HEK293 (cell line): ENCODE measurements at regions not wholly inside any gene's neighbourhood (a gene's known extent, or its start where the extent isn't known, plus 50 kb on each side); places are given as distances from the start of the nearest gene placed in this dataset.

Source experiments
- CTCF ChIA-PET: fragments of 350-600 bp; formaldehyde crosslinking; extraction: SDS; loops from one replicate; lab custom pipeline; 2021; ENCODE audit warnings: antibody characterized with exemption; lab: Yijun Ruan, JAX
- POLR2A ChIA-PET: fragments of 300-600 bp; formaldehyde crosslinking; extraction: SDS; loops from one replicate; lab custom pipeline; 2020; ENCODE audit warnings: antibody characterized with exemption, inconsistent platforms; lab: Yijun Ruan, JAX
- H3K27ac ChIP-seq: fragments of 200-500 bp; sonication (Bioruptor generic); 2 replicates; pipeline ENCODE4 v1.5.1; 2014; ENCODE audit warnings: low read depth, low read length, control low read depth, inconsistent platforms; ENCODE audit errors: extremely low read depth
- H3K36me3 ChIP-seq, 2 experiments: fragments of 200-500 bp in 1 of 2; sonication (Bioruptor generic) in 1 of 2; 1 replicate in 1 of 2; 2 replicates in 1 of 2; pipeline ENCODE4 v1.5.1; 2014 to 2017; ENCODE audit warnings: inconsistent platforms in 2 of 2, low read length in 2 of 2; ENCODE audit not compliant: control insufficient read depth in 2 of 2, insufficient read depth in 1 of 2
- H3K4me1 ChIP-seq: fragments of 200-500 bp; sonication (Bioruptor generic); 2 replicates; pipeline ENCODE4 v1.5.1; 2014; ENCODE audit warnings: mild to moderate bottlenecking, low read length, inconsistent platforms; ENCODE audit not compliant: control insufficient read depth, insufficient read depth
- H3K4me3 ChIP-seq: 2 replicates; pipeline ENCODE4 v1.5.1; 2011; ENCODE audit warnings: low read depth, mild to moderate bottlenecking, control low read depth, low read length, moderate library complexity
- H3K9me3 ChIP-seq: fragments of 200-500 bp; sonication (Bioruptor generic); 2 replicates; pipeline ENCODE4 v1.5.1; 2014; ENCODE audit warnings: low read depth, low read length, inconsistent platforms; ENCODE audit not compliant: control insufficient read depth, insufficient read depth
- AEBP2 ChIP-seq: fragments of 450-650 bp; formaldehyde crosslinking; IDR thresholded peaks from 2 replicates; pipeline ENCODE4 v1.5.1; 2016; ENCODE audit warnings: missing biosample characterization, missing genetic modification characterization, borderline replicate concordance
- KLF16 ChIP-seq: fragments of 450-650 bp; formaldehyde crosslinking; IDR thresholded peaks from 2 replicates; pipeline ENCODE4 v1.5.1; 2017; ENCODE audit warnings: missing biosample characterization, missing genetic modification characterization
- PATZ1 ChIP-seq: fragments of 450-650 bp; formaldehyde crosslinking; IDR thresholded peaks from 2 replicates; pipeline ENCODE4 v1.5.1; 2016; ENCODE audit warnings: missing biosample characterization, missing genetic modification characterization
- PRDM1 ChIP-seq: fragments of 450-650 bp; formaldehyde crosslinking; IDR thresholded peaks from 2 replicates; pipeline ENCODE4; 2016; ENCODE audit warnings: missing biosample characterization, missing genetic modification characterization
- PRDM2 ChIP-seq: fragments of 450-650 bp; formaldehyde crosslinking; IDR thresholded peaks from 2 replicates; pipeline ENCODE4 v1.5.1; 2016; ENCODE audit warnings: missing biosample characterization, missing genetic modification characterization, borderline replicate concordance
- PRDM6 ChIP-seq: fragments of 450-650 bp; formaldehyde crosslinking; IDR thresholded peaks from 2 replicates; pipeline ENCODE4 v1.5.1; 2017; ENCODE audit warnings: missing biosample characterization, missing genetic modification characterization
- SCRT2 ChIP-seq: fragments of 450-650 bp; formaldehyde crosslinking; IDR thresholded peaks from 2 replicates; pipeline ENCODE4 v1.5.1; 2016; ENCODE audit warnings: missing biosample characterization, missing genetic modification characterization
- ZEB2 ChIP-seq: fragments of 450-650 bp; formaldehyde crosslinking; IDR thresholded peaks from 2 replicates; pipeline ENCODE4 v1.5.1; 2016; ENCODE audit warnings: missing biosample characterization, missing genetic modification characterization
- ZNF202 ChIP-seq: fragments of 450-650 bp; formaldehyde crosslinking; IDR thresholded peaks from 2 replicates; pipeline ENCODE4 v1.5.1; 2016; ENCODE audit warnings: missing biosample characterization, missing genetic modification characterization, borderline replicate concordance
- ZNF211 ChIP-seq: fragments of 450-650 bp; formaldehyde crosslinking; IDR thresholded peaks from 2 replicates; pipeline ENCODE4 v1.5.1; 2016; ENCODE audit warnings: low read depth, missing biosample characterization, missing genetic modification characterization
- ZNF266 ChIP-seq: fragments of 450-650 bp; formaldehyde crosslinking; IDR thresholded peaks from 2 replicates; pipeline ENCODE4 v1.5.1; 2016; ENCODE audit warnings: missing biosample characterization, missing genetic modification characterization, low read depth
- ZNF280C ChIP-seq: fragments of 450-650 bp; formaldehyde crosslinking; IDR thresholded peaks from 2 replicates; pipeline ENCODE4 v1.5.1; 2016; ENCODE audit warnings: missing biosample characterization, missing genetic modification characterization
- ZNF600 ChIP-seq: fragments of 450-650 bp; formaldehyde crosslinking; IDR thresholded peaks from 2 replicates; pipeline ENCODE4 v1.5.1; 2016; ENCODE audit warnings: missing biosample characterization, missing genetic modification characterization
- ZNF623 ChIP-seq: fragments of 450-650 bp; formaldehyde crosslinking; IDR thresholded peaks from 2 replicates; pipeline ENCODE4 v1.5.1; 2016; ENCODE audit warnings: missing biosample characterization, missing genetic modification characterization
- ZNF658 ChIP-seq: fragments of 450-650 bp; formaldehyde crosslinking; IDR thresholded peaks from 2 replicates; pipeline ENCODE4; 2016; ENCODE audit warnings: missing biosample characterization, missing genetic modification characterization
- ZNF677 ChIP-seq: fragments of 450-650 bp; IDR thresholded peaks from 2 replicates; pipeline ENCODE4 v1.5.0; 2018; ENCODE audit warnings: missing biosample characterization, mild to moderate bottlenecking, missing genetic modification characterization, moderate library complexity
- ZNF843 ChIP-seq: fragments of 450-650 bp; formaldehyde crosslinking; IDR thresholded peaks from 2 replicates; pipeline ENCODE4 v1.5.1; 2016; ENCODE audit warnings: missing biosample characterization, missing genetic modification characterization
- ZSCAN30 ChIP-seq: fragments of 450-650 bp; IDR thresholded peaks from 2 replicates; pipeline ENCODE4 v1.5.1; 2018; ENCODE audit warnings: missing biosample characterization, mild to moderate bottlenecking, missing genetic modification characterization, moderate library complexity
- ZXDB ChIP-seq: fragments of 450-650 bp; formaldehyde crosslinking; IDR thresholded peaks from 2 replicates; pipeline ENCODE4 v1.5.1; 2016; ENCODE audit warnings: missing biosample characterization, missing genetic modification characterization

- CTCF ChIA-PET: interaction anchor here (0.7 kb wide), 1 partner anchor 208 kb away, joined by 3 read pairs; no protein-coding TSS in a partner anchor
- TF ChIP-seq ZNF280C (tag by site-specific recombination) (no peak), ZNF600 (tag by site-specific recombination) (no peak), KLF16 (tag by site-specific recombination) (no peak), ZNF843 (tag by site-specific recombination) (no peak), AEBP2 (tag by site-specific recombination) (no peak), ZNF677 (tag by site-specific recombination) (no peak), PRDM1 (tag by site-specific recombination) (no peak), PRDM2 (no peak), ZNF623 (tag by site-specific recombination) (no peak), ZNF266 (no peak), PRDM6 (tag by site-specific recombination) (no peak), ZNF658 (tag by site-specific recombination) (no peak), ZNF211 (tag by site-specific recombination) (no peak), PATZ1 (tag by site-specific recombination) (no peak), ZEB2 (tag by site-specific recombination) (no peak), ZNF202 (tag by site-specific recombination) (no peak), ZSCAN30 (no peak), ZXDB (no peak), SCRT2 (tag by site-specific recombination) (no peak)
- POLR2A ChIA-PET: interaction anchor here (0.6 kb wide), 1 partner anchor 26 kb away, joined by 3 read pairs; no protein-coding TSS in a partner anchor
- H3K36me3 ChIP-seq: no peaks in the 10 kb centered on the region
- H3K27ac ChIP-seq: no peak overlapping the region
- no peak overlapping the region for H3K4me3 ChIP-seq
- no peaks in the 10 kb centered on the region for H3K4me1 ChIP-seq
- H3K9me3 ChIP-seq: no peaks in the 10 kb centered on the region
Measured at GRCh38 chr1:8222789-8223188, 95.1 kb upstream of the SLC45A1 start.
